ENCODE measurements at regions not wholly inside any gene's neighbourhood (a gene's known extent, or its start where the extent isn't known, plus 50 kb on each side); places are given as distances from the start of the nearest gene placed in this dataset.

- no peaks in the 10 kb centered on the region for H4K20me1 ChIP-seq (ENCODE audit: insufficient read depth, low read length)
- H3K9ac ChIP-seq (ENCODE audit: low read length), result no peak overlapping the region
- H3K4me2 ChIP-seq (ENCODE audit: low read depth, low read length), result no peak overlapping the region
- no peak for DNase-seq
- H3K9me3 ChIP-seq (replicated peaks; ENCODE audit: insufficient read depth, low read length), result no peaks in the 10 kb centered on the region
- H3K27ac ChIP-seq (ENCODE audit: low read length), result no peak overlapping the region
- no peak overlapping the region for H2AFZ ChIP-seq (ENCODE audit: low read length)
- no peak overlapping the region for H3K4me3 ChIP-seq (ENCODE audit: low read length)
- H3K4me1 ChIP-seq (ENCODE audit: low read length), result no peaks in the 10 kb centered on the region
- TF ChIP-seq CTCF (IDR thresholded peaks at IDR 0.05; ENCODE audit: low read length) (no peak), EZH2 (optimal IDR thresholded peaks at IDR 0.05; ENCODE audit: low read depth, low read length) (no peak), EZH2phosphoT487 (IDR thresholded peaks at IDR 0.05; ENCODE audit: low read length) (no peak)
- no peaks in the 10 kb centered on the region for H3K79me2 ChIP-seq (ENCODE audit: low read length)
- H3F3A ChIP-seq (ENCODE audit: insufficient read depth, low read length), result no peaks in the 10 kb centered on the region
- no peaks in the 10 kb centered on the region for H3K27me3 ChIP-seq (replicated peaks; ENCODE audit: insufficient read depth, low read length)
- no peaks in the 10 kb centered on the region for H3K9me2 ChIP-seq (replicated peaks; ENCODE audit: insufficient read depth, low read length)
- no peaks in the 10 kb centered on the region for H3K36me3 ChIP-seq (replicated peaks; ENCODE audit: insufficient read depth, low read length)
These were observed 436.5 kb upstream of the PCDH20 start for GRCh38 chr13:61852116-61852619.

- Histone ChIP-seq H3K9ac (ENCODE audit: low read length) (no peak overlapping the region), H3K27me3 (replicated peaks; ENCODE audit: insufficient read depth, low read length) (no peaks in the 10 kb centered on the region), H3K79me2 (ENCODE audit: low read length) (no peaks in the 10 kb centered on the region), H3K4me1 (ENCODE audit: low read length) (no peaks in the 10 kb centered on the region), H3K4me2 (ENCODE audit: low read depth, low read length) (no peak overlapping the region), H3K36me3 (replicated peaks; ENCODE audit: insufficient read depth, low read length) (no peaks in the 10 kb centered on the region), H3F3A (ENCODE audit: insufficient read depth, low read length) (no peaks in the 10 kb centered on the region), H3K9me3 (replicated peaks; ENCODE audit: insufficient read depth, low read length) (no peaks in the 10 kb centered on the region), H4K20me1 (ENCODE audit: insufficient read depth, low read length) (no peaks in the 10 kb centered on the region), H3K27ac (ENCODE audit: low read length) (no peak overlapping the region), H3K4me3 (ENCODE audit: low read length) (no peak overlapping the region), H2AFZ (ENCODE audit: low read length) (no peak overlapping the region), H3K9me2 (replicated peaks; ENCODE audit: insufficient read depth, low read length) (no peaks in the 10 kb centered on the region)
- TF ChIP-seq CTCF (IDR thresholded peaks at IDR 0.05; ENCODE audit: low read length) (no peak), EZH2phosphoT487 (IDR thresholded peaks at IDR 0.05; ENCODE audit: low read length) (no peak), EZH2 (optimal IDR thresholded peaks at IDR 0.05; ENCODE audit: low read depth, low read length) (no peak)
- no peak for DNase-seq
These were observed 435.1 kb upstream of the PCDH20 start for GRCh38 chr13:61850794-61851193.

GRCh38 chr13:61838568-61838967, 422.9 kb upstream of the PCDH20 start:
- Histone ChIP-seq H3K9me2 (replicated peaks; ENCODE audit: insufficient read depth, low read length) (no peaks in the 10 kb centered on the region), H3K4me1 (ENCODE audit: low read length) (no peaks in the 10 kb centered on the region), H3K9ac (ENCODE audit: low read length) (no peak overlapping the region), H3K79me2 (ENCODE audit: low read length) (no peaks in the 10 kb centered on the region), H3F3A (ENCODE audit: insufficient read depth, low read length) (no peaks in the 10 kb centered on the region), H3K27me3 (replicated peaks; ENCODE audit: insufficient read depth, low read length) (no peaks in the 10 kb centered on the region), H3K27ac (ENCODE audit: low read length) (no peak overlapping the region), H3K36me3 (replicated peaks; ENCODE audit: insufficient read depth, low read length) (no peaks in the 10 kb centered on the region), H2AFZ (ENCODE audit: low read length) (no peak overlapping the region), H4K20me1 (ENCODE audit: insufficient read depth, low read length) (no peaks in the 10 kb centered on the region), H3K4me2 (ENCODE audit: low read depth, low read length) (no peak overlapping the region), H3K4me3 (ENCODE audit: low read length) (no peak overlapping the region), H3K9me3 (replicated peaks; ENCODE audit: insufficient read depth, low read length) (no peaks in the 10 kb centered on the region)
- TF ChIP-seq CTCF (IDR thresholded peaks at IDR 0.05; ENCODE audit: low read length) (no peak), EZH2phosphoT487 (IDR thresholded peaks at IDR 0.05; ENCODE audit: low read length) (no peak), EZH2 (optimal IDR thresholded peaks at IDR 0.05; ENCODE audit: low read depth, low read length) (no peak)
- DNase-seq, result no peak

All from MM.1S (cell line).